Suprapubic skin (tissue), 3 donors: ENCODE measurements at regions not wholly inside any gene's neighbourhood (a gene's known extent, or its start where the extent isn't known, plus 50 kb on each side); places are given as distances from the start of the nearest gene placed in this dataset.

ENCODE experiments used
- CTCF ChIP-seq, 2 donors: fragments of 200-600 bp in 1 of 2; fragments of 450-650 bp in 1 of 2; sonication (generic) in 1 of 2; IDR thresholded peaks; one replicate each; pipeline ENCODE4 v1.5.1; 2016 to 2019; ENCODE audit warnings: antibody characterized with exemption in 2 of 2, mild to moderate bottlenecking in 1 of 2, moderate library complexity in 1 of 2
- POLR2AphosphoS5 ChIP-seq, 3 donors: sonication (generic); formaldehyde crosslinking; IDR thresholded peaks; one replicate each; pipeline ENCODE4 v1.6.1; 2017; ENCODE audit warnings: antibody characterized with exemption in 3 of 3

- TF ChIP-seq CTCF (IDR thresholded peaks at IDR 0.05) (no peak), POLR2AphosphoS5 (IDR thresholded peaks at IDR 0.05) (no peak)
Measured at GRCh38 chr14:86574051-86574777, 1044.3 kb downstream of the FLRT2 start.
